Loucy (cell line): ENCODE measurements at regions not wholly inside any gene's neighbourhood (a gene's known extent, or its start where the extent isn't known, plus 50 kb on each side); places are given as distances from the start of the nearest gene placed in this dataset.

Experiments used
- H2AFZ ChIP-seq: fragments of 200-600 bp; sonication (generic); 2 replicates; pipeline ENCODE4 v1.6.0; 2016; ENCODE audit warnings: antibody characterized with exemption, mild to moderate bottlenecking, low read length, moderate library complexity
- H3F3A ChIP-seq: fragments of 200-600 bp; 2 replicates; pipeline ENCODE4 v1.6.0; 2016; ENCODE audit warnings: antibody characterized with exemption, low read depth, mild to moderate bottlenecking
- H3K27me3 ChIP-seq: fragments of 200-600 bp; sonication (generic); 2 replicates; pipeline ENCODE4 v1.6.1; 2014; ENCODE audit warnings: low read length, mild to moderate bottlenecking; ENCODE audit not compliant: insufficient read depth, poor library complexity, severe bottlenecking
- H3K36me3 ChIP-seq: fragments of 200-600 bp; sonication (generic); 2 replicates; pipeline ENCODE4 v1.6.1; 2016; ENCODE audit warnings: low read length; ENCODE audit not compliant: insufficient read depth
- H3K4me1 ChIP-seq: fragments of 200-600 bp; sonication (generic); 2 replicates; pipeline ENCODE4 v1.5.1; 2014; ENCODE audit warnings: low read length, mild to moderate bottlenecking; ENCODE audit not compliant: insufficient read depth, poor library complexity, severe bottlenecking
- H3K4me2 ChIP-seq: fragments of 200-600 bp; sonication (generic); 2 replicates; pipeline ENCODE4 v1.6.0; 2014; ENCODE audit warnings: antibody characterized with exemption, low read length, low read depth, mild to moderate bottlenecking; ENCODE audit not compliant: poor library complexity, severe bottlenecking
- H3K4me3 ChIP-seq: fragments of 200-600 bp; sonication (generic); 2 replicates; pipeline ENCODE4 v1.5.1; 2014; ENCODE audit warnings: low read length, mild to moderate bottlenecking, mixed read lengths; ENCODE audit not compliant: poor library complexity, severe bottlenecking
- H3K79me2 ChIP-seq: fragments of 200-600 bp; sonication (generic); 2 replicates; pipeline ENCODE4 v1.6.1; 2014; ENCODE audit warnings: low read length; ENCODE audit not compliant: insufficient read depth
- H3K9ac ChIP-seq: fragments of 200-600 bp; sonication (generic); 2 replicates; pipeline ENCODE4 v1.6.0; 2014; ENCODE audit warnings: mild to moderate bottlenecking, low read depth, low read length, moderate library complexity; ENCODE audit not compliant: poor library complexity, severe bottlenecking
- H3K9me2 ChIP-seq: fragments of 200-600 bp; sonication (generic); replicated peaks from 2 replicates; pipeline ENCODE4 v1.6.1; 2016; ENCODE audit warnings: low read depth, low read length, mixed read lengths
- H3K9me3 ChIP-seq: fragments of 200-600 bp; sonication (generic); 2 replicates; pipeline ENCODE4 v1.6.1; 2014; ENCODE audit warnings: mild to moderate bottlenecking, antibody characterized with exemption, low read length, low read depth; ENCODE audit not compliant: insufficient read depth
- H4K20me1 ChIP-seq: fragments of 200-600 bp; sonication (generic); 2 replicates; pipeline ENCODE4 v1.6.0; 2014; ENCODE audit warnings: antibody characterized with exemption, low read length, mild to moderate bottlenecking; ENCODE audit not compliant: insufficient read depth, poor library complexity, severe bottlenecking
- EZH2phosphoT487 ChIP-seq: fragments of 200-600 bp; IDR thresholded peaks from 2 replicates; pipeline ENCODE4 v1.6.1; 2018; ENCODE audit warnings: antibody characterized with exemption, mild to moderate bottlenecking, moderate library complexity, borderline replicate concordance
- TF ChIP-seq, protein P1 (sequence below): fragments of 200-600 bp; sonication (generic); conservative IDR thresholded peaks from 2 replicates; pipeline ENCODE4 v1.5.1; 2014; ENCODE audit warnings: mild to moderate bottlenecking, antibody characterized with exemption, low read length

DNA sequence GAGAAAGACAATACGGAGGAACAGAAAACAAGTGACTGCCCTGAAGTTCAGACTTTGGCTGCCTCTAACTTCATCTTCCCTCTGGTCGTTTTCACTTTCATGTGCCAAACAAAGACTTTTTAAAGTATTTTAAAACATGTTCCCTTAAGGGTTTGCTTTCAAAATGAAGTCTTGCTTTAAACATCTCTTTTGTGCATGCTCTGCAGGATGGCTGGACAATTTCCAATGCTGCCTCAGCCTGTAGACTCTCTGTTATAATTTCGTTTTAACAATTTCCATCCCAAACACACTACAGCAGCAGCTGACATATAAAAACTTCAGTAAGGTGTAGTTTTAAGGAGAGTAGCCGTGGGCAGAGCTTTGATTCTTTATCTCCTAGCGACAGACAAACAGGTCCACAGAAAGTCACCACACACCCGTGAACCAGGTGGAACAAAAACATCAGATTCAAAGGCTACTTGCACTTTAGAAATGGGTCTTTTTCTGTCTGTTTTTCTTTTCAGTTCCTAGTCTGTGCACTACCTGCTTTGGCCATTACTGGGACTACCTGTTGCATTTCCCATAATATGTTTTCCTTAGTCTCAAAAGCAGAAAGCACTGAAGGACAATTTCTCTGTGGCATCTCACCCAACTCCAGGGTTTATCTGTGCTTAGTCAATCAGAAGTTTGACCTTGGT, 308.9 kb downstream of the DTWD2 start:
- TF ChIP-seq, protein P1, sequence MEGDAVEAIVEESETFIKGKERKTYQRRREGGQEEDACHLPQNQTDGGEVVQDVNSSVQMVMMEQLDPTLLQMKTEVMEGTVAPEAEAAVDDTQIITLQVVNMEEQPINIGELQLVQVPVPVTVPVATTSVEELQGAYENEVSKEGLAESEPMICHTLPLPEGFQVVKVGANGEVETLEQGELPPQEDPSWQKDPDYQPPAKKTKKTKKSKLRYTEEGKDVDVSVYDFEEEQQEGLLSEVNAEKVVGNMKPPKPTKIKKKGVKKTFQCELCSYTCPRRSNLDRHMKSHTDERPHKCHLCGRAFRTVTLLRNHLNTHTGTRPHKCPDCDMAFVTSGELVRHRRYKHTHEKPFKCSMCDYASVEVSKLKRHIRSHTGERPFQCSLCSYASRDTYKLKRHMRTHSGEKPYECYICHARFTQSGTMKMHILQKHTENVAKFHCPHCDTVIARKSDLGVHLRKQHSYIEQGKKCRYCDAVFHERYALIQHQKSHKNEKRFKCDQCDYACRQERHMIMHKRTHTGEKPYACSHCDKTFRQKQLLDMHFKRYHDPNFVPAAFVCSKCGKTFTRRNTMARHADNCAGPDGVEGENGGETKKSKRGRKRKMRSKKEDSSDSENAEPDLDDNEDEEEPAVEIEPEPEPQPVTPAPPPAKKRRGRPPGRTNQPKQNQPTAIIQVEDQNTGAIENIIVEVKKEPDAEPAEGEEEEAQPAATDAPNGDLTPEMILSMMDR, result no peak
- TF ChIP-seq EZH2phosphoT487, result no peak
- no peaks in the 10 kb centered on the region for H3K27me3 ChIP-seq
- H3K4me3 ChIP-seq, result no peak overlapping the region
- H2AFZ ChIP-seq, result no peak overlapping the region
- no peaks in the 10 kb centered on the region for H3K9me2 ChIP-seq
- H3K36me3 ChIP-seq, result no peaks in the 10 kb centered on the region
- H3K4me1 ChIP-seq, result no peaks in the 10 kb centered on the region
- no peaks in the 10 kb centered on the region for H4K20me1 ChIP-seq
- no peak overlapping the region for H3K4me2 ChIP-seq
- no peaks in the 10 kb centered on the region for H3F3A ChIP-seq
- no peaks in the 10 kb centered on the region for H3K79me2 ChIP-seq
- H3K9ac ChIP-seq, result no peak overlapping the region
- H3K9me3 ChIP-seq, result no peaks in the 10 kb centered on the region

DNA sequence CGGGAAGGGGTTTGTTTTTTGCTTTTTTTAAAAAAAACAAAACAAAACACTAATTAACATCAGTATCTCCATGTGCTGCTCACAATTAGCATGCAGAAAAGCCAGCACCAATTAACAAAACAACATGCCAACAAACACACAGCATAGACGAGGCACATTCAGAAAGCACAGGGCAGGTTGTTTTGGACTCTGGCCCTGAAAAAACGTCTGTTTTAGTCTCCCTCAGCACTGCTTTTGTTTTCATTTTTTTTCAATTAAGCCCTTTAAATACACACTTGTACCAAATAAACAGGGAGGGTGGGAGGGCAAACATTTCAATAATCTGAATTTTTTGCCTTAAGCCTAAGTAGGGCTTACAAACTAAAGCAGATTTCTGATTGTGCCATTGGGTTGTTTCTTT, 309.6 kb downstream of the DTWD2 start:
- Histone ChIP-seq H3K4me1 (no peaks in the 10 kb centered on the region), H3K9ac (no peak overlapping the region), H3K4me2 (no peak overlapping the region), H3K27me3 (no peaks in the 10 kb centered on the region), H3K4me3 (no peak overlapping the region), H3K36me3 (no peaks in the 10 kb centered on the region), H3K9me2 (no peaks in the 10 kb centered on the region), H3K79me2 (no peaks in the 10 kb centered on the region), H3F3A (no peaks in the 10 kb centered on the region), H4K20me1 (no peaks in the 10 kb centered on the region), H3K9me3 (no peaks in the 10 kb centered on the region), H2AFZ (no peak overlapping the region)
- TF ChIP-seq, protein P1, result no peak
- no peak for TF ChIP-seq EZH2phosphoT487

DNA sequence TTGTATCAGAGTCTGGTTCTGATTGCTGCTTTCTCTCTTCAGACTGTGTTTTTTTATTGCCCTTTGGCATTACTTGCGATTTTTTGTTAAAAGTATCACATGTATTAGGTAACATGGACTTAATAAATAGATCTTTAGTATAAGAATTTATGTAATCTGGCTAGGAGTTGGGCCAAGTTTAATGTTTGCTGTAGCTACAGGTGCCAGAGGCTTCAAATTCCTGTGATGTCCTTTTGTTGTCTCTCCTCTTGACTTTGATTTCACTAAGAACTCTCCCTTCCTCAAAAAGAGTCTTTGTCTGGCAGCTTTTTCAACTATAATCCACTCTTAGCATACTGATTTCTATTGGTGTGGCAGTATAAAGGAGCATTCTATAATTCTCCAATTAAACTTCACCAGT, 313.1 kb downstream of the DTWD2 start:
- TF ChIP-seq, protein P1, result no peak
- no peak for TF ChIP-seq EZH2phosphoT487
- no peak overlapping the region for H2AFZ ChIP-seq
- H3K4me2 ChIP-seq, result no peak overlapping the region

More for the DNA sequence above, 313.1 kb downstream of the DTWD2 start:
- Histone ChIP-seq H3K9me2 (no peaks in the 10 kb centered on the region), H3K27me3 (no peaks in the 10 kb centered on the region), H3F3A (no peaks in the 10 kb centered on the region), H4K20me1 (no peaks in the 10 kb centered on the region), H3K9ac (no peak overlapping the region), H3K36me3 (no peaks in the 10 kb centered on the region), H3K4me1 (no peaks in the 10 kb centered on the region), H3K9me3 (no peaks in the 10 kb centered on the region), H3K79me2 (no peaks in the 10 kb centered on the region), H3K4me3 (no peak overlapping the region)
